ENCODE measurements at regions not wholly inside any gene's neighbourhood (a gene's known extent, or its start where the extent isn't known, plus 50 kb on each side); places are given as distances from the start of the nearest gene placed in this dataset.
"Not testable (repeated sequence)": the region's sequence is repeated elsewhere in the genome, so short reads cannot be mapped to it uniquely, and the experiment has no call there.

- no peak for DNase-seq
Observed at GRCh38 chr7:50251765-50252164, 52.8 kb upstream of the IKZF1 start.

- no peak for DNase-seq
Observed at GRCh38 chr7:50246551-50246950, 58.0 kb upstream of the IKZF1 start.

- DNase-seq, result not testable (repeated sequence)
Observed at GRCh38 chr7:50242111-50242510, 62.4 kb upstream of the IKZF1 start.

- DNase-seq, result not testable (repeated sequence)
Observed at GRCh38 chr7:50240699-50241098, 63.8 kb upstream of the IKZF1 start.

- DNase-seq, result no peak
Observed at GRCh38 chr7:50229964-50230363, 74.6 kb upstream of the IKZF1 start.

- no peak for DNase-seq
Observed at GRCh38 chr7:50228148-50228547, 76.4 kb upstream of the IKZF1 start.

- no peak for DNase-seq
Observed at GRCh38 chr7:50227726-50228125, 76.8 kb upstream of the IKZF1 start.

GRCh38 chr7:50226669-50227068, 77.8 kb upstream of the IKZF1 start:
- DNase-seq, result no peak

- DNase-seq, result no peak
Observed at GRCh38 chr7:50226145-50226544, 78.4 kb upstream of the IKZF1 start.

- no peak for DNase-seq
Observed at GRCh38 chr7:50221433-50221832, 83.1 kb upstream of the IKZF1 start.

- no peak for DNase-seq
Observed at GRCh38 chr7:50221028-50221427, 83.5 kb upstream of the IKZF1 start.

GRCh38 chr7:50220273-50220672, 84.2 kb upstream of the IKZF1 start:
- DNase-seq, result no peak

GRCh38 chr7:50217821-50218281, 86.7 kb upstream of the IKZF1 start:
- peak; percentile 68 for DNase-seq

- no peak for DNase-seq
Observed at GRCh38 chr7:50217401-50217800, 87.1 kb upstream of the IKZF1 start.

GRCh38 chr7:50216626-50217025, 87.9 kb upstream of the IKZF1 start:
- no peak for DNase-seq

- no peak for DNase-seq
Observed at GRCh38 chr7:50214771-50215170, 89.7 kb upstream of the IKZF1 start.

- no peak for DNase-seq
Observed at GRCh38 chr7:50214126-50214670, 90.3 kb upstream of the IKZF1 start.

- no peak for DNase-seq
Observed at GRCh38 chr7:50213622-50214017, 90.9 kb upstream of the IKZF1 start.

- no peak for DNase-seq
Observed at GRCh38 chr7:50212666-50213621, 91.6 kb upstream of the IKZF1 start.

GRCh38 chr7:50212016-50212325, 92.5 kb upstream of the IKZF1 start:
- DNase-seq, result no peak

- no peak for DNase-seq
Observed at GRCh38 chr7:50211130-50212015, 93.1 kb upstream of the IKZF1 start.

- no peak for DNase-seq
Observed at GRCh38 chr7:50210706-50211115, 93.8 kb upstream of the IKZF1 start.

GRCh38 chr7:50209461-50210135, 94.9 kb upstream of the IKZF1 start:
- no peak for DNase-seq
